ENCODE measurements at regions not wholly inside any gene's neighbourhood (a gene's known extent, or its start where the extent isn't known, plus 50 kb on each side); places are given as distances from the start of the nearest gene placed in this dataset.

DNA sequence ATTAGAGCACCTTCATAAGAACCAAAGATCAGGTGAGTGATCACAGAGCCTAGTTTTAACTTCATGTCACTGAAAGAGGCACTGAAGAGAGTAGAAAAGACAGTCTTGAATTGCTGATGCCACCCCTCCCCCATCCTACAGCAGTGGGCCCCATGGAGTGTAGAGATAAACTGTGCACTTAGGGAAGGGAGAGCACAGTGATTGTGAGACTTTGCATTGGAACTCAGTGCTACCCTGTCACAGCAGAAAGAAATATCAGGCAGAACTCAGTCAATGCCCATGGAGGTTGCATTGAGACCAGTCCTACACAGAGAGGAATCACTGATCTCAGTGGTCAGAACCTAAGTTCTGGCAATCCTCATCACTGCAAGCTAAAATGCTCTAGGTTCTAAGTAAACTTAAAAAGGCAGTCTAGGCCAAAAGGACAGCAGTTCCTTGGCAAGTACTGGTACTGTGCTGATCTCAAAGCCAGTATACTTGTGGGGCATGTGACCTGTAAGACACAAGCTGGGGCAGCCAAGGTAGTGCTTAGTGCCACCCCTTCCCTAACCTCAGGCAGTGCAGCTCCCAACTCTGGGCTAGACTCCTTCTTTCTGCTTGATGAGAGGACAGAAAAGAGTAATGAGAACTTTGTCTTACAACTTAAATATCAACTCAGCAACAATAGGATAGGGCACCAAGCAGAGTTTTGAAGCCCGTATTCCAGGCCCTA is 94.1 kb downstream of the FSCB start:
- DNase-seq (ENCODE audit: low read depth, low spot score) = no peak
- ChIA-PET POLR2A (no interaction called here), CTCF (no interaction called here)
- no peak for TF ChIP-seq CTCF (IDR thresholded peaks at IDR 0.05; ENCODE audit: low read depth, low read length)
- H3K4me3 ChIP-seq (ENCODE audit: low read depth, low read length) = no peak overlapping the region
- peaks cover 2% of the 10 kb centered on the region; the same call in 1 of the 2 replicates for H3K9me3 ChIP-seq (ENCODE audit: control insufficient read depth, insufficient read depth, low read length)
- H3K27ac ChIP-seq (ENCODE audit: low read depth, low read length) = no peak overlapping the region
- H3K27me3 ChIP-seq (ENCODE audit: control insufficient read depth, insufficient read depth, low read length) = no peaks in the 10 kb centered on the region

GRCh38 chr14:44405011-44405486 is 102.0 kb downstream of the FSCB start:
- H3K4me3 ChIP-seq (ENCODE audit: low read depth, low read length) = no peak overlapping the region
- no peak for TF ChIP-seq CTCF (IDR thresholded peaks at IDR 0.05; ENCODE audit: low read depth, low read length)
- POLR2A ChIA-PET = no interaction called here
- no peaks in the 10 kb centered on the region for H3K9me3 ChIP-seq (ENCODE audit: control insufficient read depth, insufficient read depth, low read length)
- CTCF ChIA-PET = no interaction called here
- no peak for DNase-seq (ENCODE audit: low read depth, low spot score)
- no peak overlapping the region for H3K27ac ChIP-seq (ENCODE audit: low read depth, low read length)
- H3K27me3 ChIP-seq (ENCODE audit: control insufficient read depth, insufficient read depth, low read length) = no peaks in the 10 kb centered on the region

GRCh38 chr14:44404599-44404998 is 102.5 kb downstream of the FSCB start:
- DNase-seq (ENCODE audit: low read depth, low spot score) = no peak
- Histone ChIP-seq H3K27me3 (ENCODE audit: control insufficient read depth, insufficient read depth, low read length) (no peaks in the 10 kb centered on the region), H3K4me3 (ENCODE audit: low read depth, low read length) (no peak overlapping the region), H3K27ac (ENCODE audit: low read depth, low read length) (no peak overlapping the region), H3K9me3 (ENCODE audit: control insufficient read depth, insufficient read depth, low read length) (no peaks in the 10 kb centered on the region)
- ChIA-PET CTCF (no interaction called here), POLR2A (no interaction called here)
- TF ChIP-seq CTCF (IDR thresholded peaks at IDR 0.05; ENCODE audit: low read depth, low read length) = no peak

DNA sequence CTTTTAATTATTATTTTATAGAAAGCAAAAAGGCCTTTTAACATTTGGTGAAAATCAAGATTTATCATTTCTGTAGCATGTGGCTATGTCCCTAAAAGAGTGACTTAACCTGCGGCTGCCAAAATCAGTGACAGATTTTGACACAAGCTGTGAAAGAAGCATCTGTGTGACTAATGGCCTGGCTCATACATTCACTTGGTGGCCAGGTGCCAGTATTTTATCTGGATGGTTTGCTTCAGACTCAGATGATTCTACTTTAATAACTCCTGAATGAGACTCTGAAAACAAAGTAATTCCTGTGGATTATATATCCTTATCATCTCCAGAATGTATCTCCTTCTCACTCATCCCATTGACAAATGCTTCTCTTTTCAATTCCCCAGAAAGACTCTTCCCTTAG is 103.0 kb downstream of the FSCB start:
- no peak for TF ChIP-seq CTCF (IDR thresholded peaks at IDR 0.05; ENCODE audit: low read depth, low read length)
- Histone ChIP-seq H3K27ac (ENCODE audit: low read depth, low read length) (no peak overlapping the region), H3K9me3 (ENCODE audit: control insufficient read depth, insufficient read depth, low read length) (no peaks in the 10 kb centered on the region), H3K4me3 (ENCODE audit: low read depth, low read length) (no peak overlapping the region), H3K27me3 (ENCODE audit: control insufficient read depth, insufficient read depth, low read length) (no peaks in the 10 kb centered on the region)
- CTCF ChIA-PET = no interaction called here
- no peak for DNase-seq (ENCODE audit: low read depth, low spot score)
- POLR2A ChIA-PET = no interaction called here

DNA sequence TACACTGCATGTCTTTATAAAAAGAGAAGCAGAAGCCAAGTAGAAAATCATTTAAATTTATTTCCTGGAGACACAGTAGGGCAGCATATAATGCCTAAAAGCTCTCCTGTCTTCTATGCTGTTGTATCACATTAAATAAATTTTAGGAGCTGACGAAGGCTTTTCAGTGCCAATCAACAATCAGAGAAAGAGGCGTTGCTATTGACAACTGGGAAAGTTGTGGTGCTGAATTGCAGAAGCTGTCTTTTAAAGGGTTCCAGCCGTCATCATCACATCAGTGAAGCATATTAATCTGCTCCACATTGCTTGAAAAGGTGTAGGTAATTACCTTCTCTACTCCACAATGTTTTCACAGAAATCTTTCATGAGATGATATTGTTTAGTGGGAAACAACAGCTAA is 103.9 kb downstream of the FSCB start:
- ChIA-PET CTCF (no interaction called here), POLR2A (no interaction called here)
- no peak overlapping the region for H3K27ac ChIP-seq (ENCODE audit: low read depth, low read length)
- H3K27me3 ChIP-seq (ENCODE audit: control insufficient read depth, insufficient read depth, low read length) = no peaks in the 10 kb centered on the region
- H3K4me3 ChIP-seq (ENCODE audit: low read depth, low read length) = no peak overlapping the region
- H3K9me3 ChIP-seq (ENCODE audit: control insufficient read depth, insufficient read depth, low read length) = no peaks in the 10 kb centered on the region
- TF ChIP-seq CTCF (IDR thresholded peaks at IDR 0.05; ENCODE audit: low read depth, low read length) = no peak
- DNase-seq (ENCODE audit: low read depth, low spot score) = no peak

Measured in AG04450 (cell line).